ENCODE measurements at regions not wholly inside any gene's neighbourhood (a gene's known extent, or its start where the extent isn't known, plus 50 kb on each side); places are given as distances from the start of the nearest gene placed in this dataset.

DNA sequence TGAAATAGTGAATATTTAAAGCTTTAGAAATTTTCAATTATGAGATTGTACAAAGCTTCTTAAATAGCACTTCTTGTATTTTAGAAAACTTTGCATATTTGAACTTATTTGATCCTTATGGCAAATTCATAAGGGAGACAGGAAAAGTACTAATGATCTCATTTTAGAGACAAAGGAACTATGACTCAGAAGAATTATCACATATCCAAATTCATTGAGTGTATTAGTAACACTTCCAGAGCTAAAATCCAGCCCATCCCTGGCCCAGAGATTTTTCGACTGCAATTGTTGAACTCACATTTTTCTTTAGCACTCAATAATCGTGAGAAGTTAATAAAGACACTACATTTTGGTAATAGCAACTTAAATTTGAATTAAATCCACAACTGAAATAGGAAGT, 704.3 kb downstream of the EPM2A start:
- H3K4me1 ChIP-seq: no peaks in the 10 kb centered on the region
- no peaks in the 10 kb centered on the region for H3K27me3 ChIP-seq
- H3K27ac ChIP-seq: no peak overlapping the region
- H3K36me3 ChIP-seq: no peaks in the 10 kb centered on the region
- H3K4me3 ChIP-seq: no peak overlapping the region
- no peak for DNase-seq (ENCODE audit: low spot score)
- H3K9me3 ChIP-seq: no peaks in the 10 kb centered on the region
- TF ChIP-seq, protein P1, sequence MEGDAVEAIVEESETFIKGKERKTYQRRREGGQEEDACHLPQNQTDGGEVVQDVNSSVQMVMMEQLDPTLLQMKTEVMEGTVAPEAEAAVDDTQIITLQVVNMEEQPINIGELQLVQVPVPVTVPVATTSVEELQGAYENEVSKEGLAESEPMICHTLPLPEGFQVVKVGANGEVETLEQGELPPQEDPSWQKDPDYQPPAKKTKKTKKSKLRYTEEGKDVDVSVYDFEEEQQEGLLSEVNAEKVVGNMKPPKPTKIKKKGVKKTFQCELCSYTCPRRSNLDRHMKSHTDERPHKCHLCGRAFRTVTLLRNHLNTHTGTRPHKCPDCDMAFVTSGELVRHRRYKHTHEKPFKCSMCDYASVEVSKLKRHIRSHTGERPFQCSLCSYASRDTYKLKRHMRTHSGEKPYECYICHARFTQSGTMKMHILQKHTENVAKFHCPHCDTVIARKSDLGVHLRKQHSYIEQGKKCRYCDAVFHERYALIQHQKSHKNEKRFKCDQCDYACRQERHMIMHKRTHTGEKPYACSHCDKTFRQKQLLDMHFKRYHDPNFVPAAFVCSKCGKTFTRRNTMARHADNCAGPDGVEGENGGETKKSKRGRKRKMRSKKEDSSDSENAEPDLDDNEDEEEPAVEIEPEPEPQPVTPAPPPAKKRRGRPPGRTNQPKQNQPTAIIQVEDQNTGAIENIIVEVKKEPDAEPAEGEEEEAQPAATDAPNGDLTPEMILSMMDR (IDR thresholded peaks at IDR 0.05): no peak

DNA sequence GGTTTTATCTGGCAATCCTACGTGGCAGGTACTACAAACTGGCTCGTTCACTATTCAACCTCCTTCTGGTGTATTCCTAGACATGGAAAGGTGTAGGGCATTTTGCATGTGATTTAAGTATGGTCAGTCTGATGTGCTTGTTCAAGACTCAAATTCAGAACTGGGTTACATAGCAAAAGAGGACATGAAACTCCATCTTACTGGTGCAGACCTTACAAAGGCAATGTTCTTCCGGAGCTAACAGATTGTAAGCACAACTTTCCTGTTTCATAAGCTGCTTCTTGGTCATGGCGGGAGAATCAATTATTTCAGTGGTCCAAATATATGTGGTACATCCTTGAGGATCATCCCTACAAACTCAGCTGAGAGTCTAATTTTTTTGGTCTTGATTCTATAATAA, 703.4 kb downstream of the EPM2A start:
- Histone ChIP-seq H3K9me3 (no peaks in the 10 kb centered on the region), H3K4me1 (peaks cover 0 to under 1% of the 10 kb centered on the region in 2 donors), H3K27me3 (no peaks in the 10 kb centered on the region), H3K4me3 (no peak overlapping the region), H3K36me3 (no peaks in the 10 kb centered on the region), H3K27ac (no peak overlapping the region)
- TF ChIP-seq, protein P1 (IDR thresholded peaks at IDR 0.05): no peak
- no peak for DNase-seq (ENCODE audit: low spot score)

DNA sequence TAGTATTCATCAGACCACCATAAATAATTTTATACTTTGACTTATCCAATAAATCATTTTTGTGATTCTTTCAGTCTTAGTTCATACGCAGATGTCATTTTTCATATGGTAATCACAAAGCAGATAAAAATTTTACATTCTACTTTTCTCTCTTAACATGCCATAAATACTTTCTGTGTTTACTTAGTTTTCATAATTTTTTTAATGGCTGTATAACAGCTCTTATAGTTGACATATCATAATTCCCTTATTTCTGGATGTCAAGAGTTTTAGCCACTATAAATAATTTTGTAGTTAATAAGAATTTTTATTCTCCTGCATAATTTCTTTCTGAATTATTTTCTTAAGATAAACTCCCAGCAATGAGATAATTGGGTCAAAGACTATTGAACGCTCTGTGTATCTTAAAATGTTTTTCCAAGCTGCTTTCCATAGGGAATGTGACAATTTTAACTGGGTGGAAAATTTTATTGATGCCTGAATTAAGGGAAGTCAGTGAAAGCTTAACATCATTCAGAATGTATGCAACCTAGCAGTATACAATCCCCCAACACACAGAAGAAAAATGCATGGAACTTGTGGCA, 702.7 kb downstream of the EPM2A start:
- H3K27ac ChIP-seq: no peak overlapping the region
- no peak overlapping the region for H3K4me3 ChIP-seq
- no peak for DNase-seq (ENCODE audit: low spot score)
- no peaks in the 10 kb centered on the region for H3K36me3 ChIP-seq
- H3K27me3 ChIP-seq: no peaks in the 10 kb centered on the region
- no peaks in the 10 kb centered on the region for H3K9me3 ChIP-seq
- TF ChIP-seq, protein P1 (IDR thresholded peaks at IDR 0.05): no peak
- H3K4me1 ChIP-seq: peaks cover 0 to 7% of the 10 kb centered on the region in 2 donors

DNA sequence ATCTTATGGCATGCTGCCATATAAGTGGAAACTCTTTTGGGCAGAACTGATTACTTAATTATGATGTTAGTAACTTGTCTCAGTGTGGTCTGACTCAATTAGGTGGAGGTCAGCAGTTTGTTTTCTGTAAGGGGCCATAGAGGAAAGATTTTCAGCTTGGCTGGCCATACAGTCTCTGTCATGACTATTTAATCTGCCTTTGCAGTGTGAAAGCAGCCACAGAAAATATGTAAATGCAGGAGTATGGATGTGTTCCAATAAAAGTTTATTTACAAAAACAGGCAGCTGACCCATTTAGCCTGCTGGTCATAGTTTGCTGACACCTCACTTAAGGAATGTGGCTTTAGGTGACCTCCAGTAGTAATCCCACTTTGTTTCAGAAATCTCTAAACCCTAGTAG, 700.7 kb downstream of the EPM2A start:
- H3K4me1 ChIP-seq: peaks cover 0 to 7% of the 10 kb centered on the region in 2 donors
- DNase-seq (ENCODE audit: low spot score): no peak
- no peaks in the 10 kb centered on the region for H3K9me3 ChIP-seq
- no peak overlapping the region for H3K27ac ChIP-seq
- H3K4me3 ChIP-seq: no peak overlapping the region
- TF ChIP-seq, protein P1 (IDR thresholded peaks at IDR 0.05): no peak
- no peaks in the 10 kb centered on the region for H3K27me3 ChIP-seq
- no peaks in the 10 kb centered on the region for H3K36me3 ChIP-seq

DNA sequence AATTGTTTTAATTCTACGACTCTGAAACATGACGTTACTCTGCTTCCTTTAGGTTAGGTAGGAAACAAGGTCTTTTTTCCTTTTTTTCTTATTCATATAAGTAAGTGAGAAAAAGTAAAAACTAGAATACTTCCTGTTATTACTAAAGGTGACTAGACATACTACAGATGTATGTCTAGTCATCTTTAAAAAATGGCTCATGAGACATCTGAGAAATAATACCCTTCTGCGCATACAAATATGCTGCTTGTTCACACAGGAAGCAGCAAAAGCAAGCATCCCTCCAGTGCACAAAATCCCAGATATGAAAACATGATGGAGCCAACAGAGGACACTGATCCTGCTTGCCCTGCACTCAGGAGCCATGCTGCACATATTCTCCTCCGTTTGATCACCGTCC, 699.1 kb downstream of the EPM2A start:
- TF ChIP-seq, protein P1 (IDR thresholded peaks at IDR 0.05): no peak

More for the DNA sequence above, 699.1 kb downstream of the EPM2A start:
- Histone ChIP-seq H3K27me3 (no peaks in the 10 kb centered on the region), H3K4me3 (no peak overlapping the region), H3K4me1 (peaks cover 0 to 7% of the 10 kb centered on the region in 2 donors), H3K36me3 (no peaks in the 10 kb centered on the region), H3K27ac (no peak overlapping the region), H3K9me3 (no peaks in the 10 kb centered on the region)
- no peak for DNase-seq (ENCODE audit: low spot score)
